Stimulated activated CD4-positive, alpha-beta T cell treated with anti-CD3 and anti-CD28 coated beads, Interleukin-1b, Interleukin-23, amount 100 ng/mL, for 48 hours (primary cell): ENCODE measurements at regions not wholly inside any gene's neighbourhood (a gene's known extent, or its start where the extent isn't known, plus 50 kb on each side); places are given as distances from the start of the nearest gene placed in this dataset.

Experiments used
- DNase-seq: peaks from one replicate; pipeline ENCODE4 v3.0.0-alpha.2; 2020

DNA sequence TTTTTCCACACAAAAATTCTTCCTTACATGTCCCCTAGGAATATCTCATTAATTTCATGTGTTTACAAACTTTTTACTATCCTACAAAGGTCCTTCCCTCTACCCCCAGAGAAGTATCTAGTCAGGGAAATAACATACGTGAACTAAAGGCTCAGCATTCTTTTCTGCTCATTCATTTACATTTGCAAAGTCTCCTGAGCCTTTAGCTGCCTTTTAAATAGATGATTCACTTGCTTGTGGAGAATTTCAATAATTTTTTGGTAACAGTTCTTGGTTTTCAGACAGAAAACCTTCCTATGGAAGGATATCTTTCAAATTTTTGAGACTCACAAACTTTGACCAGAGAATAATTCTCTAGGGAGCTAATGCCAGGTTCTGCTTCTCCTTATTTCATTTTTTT lies 81.5 kb upstream of the RMDN2 start:
- no peak for DNase-seq

DNA sequence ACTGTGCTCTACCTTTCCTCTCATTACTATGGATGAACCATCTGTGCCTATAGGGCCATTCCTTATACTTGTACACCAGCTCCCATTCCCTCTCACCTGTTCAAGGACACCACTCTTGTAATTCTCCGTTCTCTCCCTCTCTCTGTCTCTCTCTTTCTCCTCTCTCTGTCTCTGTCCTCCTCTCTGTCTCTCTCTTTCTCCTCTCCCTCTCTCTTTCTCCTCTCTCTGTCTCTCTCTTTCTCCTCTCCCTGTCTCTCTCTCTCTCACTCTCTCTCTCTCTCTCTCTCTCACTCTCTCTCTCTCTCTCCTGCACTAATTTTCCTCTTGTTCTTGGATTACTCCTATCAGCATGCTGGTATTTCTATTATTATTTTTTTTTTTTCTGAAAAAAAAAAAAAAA lies 78.9 kb upstream of the RMDN2 start:
- DNase-seq: no peak

DNA sequence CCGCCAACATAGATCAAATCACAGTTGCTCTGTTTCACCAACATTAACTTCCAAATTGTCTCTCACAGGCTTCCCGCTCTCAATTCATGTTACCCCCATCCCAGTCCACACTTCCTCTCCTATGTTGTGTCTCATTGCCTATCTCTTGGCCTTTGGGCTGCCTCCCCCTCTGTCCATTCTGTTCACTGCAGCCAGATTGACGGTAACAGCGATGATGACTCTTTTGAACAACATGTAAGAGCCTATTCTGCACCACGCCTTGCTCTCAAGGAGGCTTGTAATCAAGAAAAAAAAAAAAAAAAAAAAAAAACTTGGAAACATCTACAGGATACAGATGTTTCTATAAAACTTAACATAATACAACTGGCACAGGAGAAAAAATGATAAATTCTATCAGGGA lies 77.3 kb upstream of the RMDN2 start:
- no peak for DNase-seq

DNA sequence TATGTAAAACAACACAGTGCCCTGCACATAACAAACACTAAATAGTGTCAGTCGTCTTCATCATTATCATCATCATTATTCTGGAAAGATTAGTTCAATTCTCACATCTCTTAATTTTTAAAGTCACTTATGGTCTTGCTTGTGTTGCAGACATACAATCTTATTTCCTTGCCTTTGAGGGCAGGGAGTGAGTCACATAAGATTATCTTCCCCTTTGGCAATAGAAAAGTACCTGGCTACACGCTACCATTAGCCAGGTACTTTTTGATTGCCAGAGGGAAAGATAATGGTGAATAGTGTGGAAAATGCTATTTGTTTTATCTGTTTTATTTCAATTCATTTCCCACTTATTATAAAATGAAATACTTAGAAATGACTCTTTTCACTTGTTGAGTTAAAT lies 76.6 kb upstream of the RMDN2 start:
- no peak for DNase-seq

DNA sequence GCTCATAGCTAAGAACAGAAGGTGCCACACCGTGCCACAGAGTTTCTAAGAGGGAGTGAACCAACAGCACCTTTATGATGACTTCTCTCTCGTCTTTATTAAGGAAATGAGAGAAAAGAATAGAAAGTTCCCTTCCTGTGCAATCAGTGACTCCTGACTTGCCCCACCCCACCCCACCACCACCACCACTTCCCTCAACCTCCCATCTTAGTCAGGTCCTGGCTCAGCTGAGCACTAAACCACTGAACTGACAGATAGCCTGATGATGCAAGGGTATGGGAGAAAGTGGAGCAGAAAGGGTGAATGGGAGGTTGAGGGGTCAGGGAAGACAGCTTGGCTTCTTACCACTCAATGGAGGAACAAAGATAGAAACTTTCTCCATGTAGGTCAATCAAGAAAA lies 75.2 kb upstream of the RMDN2 start:
- peak; percentile 25 for DNase-seq

DNA sequence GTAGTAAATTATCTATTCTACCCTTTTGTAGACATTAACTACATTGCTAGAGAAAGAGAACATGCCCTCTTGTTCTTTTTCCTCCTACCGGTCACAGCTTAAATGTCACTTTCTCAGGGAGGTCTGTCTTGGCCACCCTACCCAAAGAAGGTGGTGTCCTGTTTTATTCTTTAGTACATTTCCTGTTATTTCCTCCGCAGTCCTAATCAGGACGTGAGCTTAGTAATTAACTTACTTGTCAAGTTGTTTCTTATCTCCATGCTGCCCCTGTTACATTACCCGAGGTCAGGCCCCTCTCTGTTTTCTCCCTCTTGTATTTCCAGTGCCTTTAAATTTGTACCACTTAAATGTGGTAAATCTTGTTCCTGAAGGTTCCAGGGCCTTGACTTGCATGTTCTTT lies 73.7 kb upstream of the RMDN2 start:
- no peak for DNase-seq

DNA sequence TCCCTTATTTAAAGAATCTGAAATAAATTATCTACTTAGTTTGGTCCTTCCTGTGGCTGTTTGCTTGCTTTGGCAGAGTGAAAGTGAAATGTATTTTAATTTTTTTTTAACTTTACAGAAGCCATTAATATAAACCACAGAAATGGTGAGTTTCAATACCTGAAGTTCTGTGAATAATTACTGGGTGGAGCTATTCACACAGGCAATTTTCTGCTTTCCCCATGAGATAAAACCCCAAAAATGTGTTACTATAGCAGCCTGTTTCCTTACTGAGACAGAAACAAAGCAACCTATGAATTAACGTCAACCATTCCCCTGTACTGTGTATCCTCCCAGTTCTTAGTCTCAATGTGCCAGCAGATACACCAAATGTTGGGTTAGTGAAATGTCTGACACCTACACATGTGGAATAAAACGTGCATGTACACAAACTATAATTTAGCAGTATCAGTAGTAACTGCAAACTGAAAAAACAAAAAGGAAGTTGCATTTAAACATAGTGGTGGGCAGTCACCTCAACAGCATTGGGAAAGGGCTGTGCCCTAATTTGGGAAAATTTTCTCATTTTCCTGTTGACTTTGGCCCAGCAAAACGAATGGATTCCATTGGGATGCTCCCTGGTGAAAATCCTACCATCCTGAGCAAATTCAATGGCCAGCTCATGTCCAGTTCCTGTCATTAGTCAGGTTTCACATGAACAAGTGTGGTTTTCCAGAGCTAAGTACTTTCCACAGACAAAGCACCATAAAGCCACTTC lies 73.1 kb upstream of the RMDN2 start:
- no peak for DNase-seq

DNA sequence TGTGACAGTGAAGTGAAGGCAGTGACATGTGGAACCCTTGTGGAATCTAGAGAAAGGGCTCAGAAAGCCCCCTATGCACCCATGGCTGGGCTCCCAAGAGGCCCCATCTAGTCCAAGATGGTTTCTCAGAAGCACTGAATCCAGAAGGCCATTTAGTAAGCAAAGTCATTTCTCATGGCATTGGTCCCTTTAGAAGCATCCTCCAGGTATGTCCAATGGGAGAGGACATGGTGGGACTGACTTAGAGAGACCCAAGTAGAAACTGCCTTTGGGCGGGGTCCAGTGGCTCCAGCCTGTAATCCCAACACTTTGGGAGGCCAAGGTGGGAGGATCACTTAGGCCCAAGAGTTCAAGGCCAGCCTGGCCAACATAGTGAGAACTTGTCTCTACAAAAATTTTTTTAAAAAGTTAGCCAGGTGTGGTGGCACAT lies 72.5 kb upstream of the RMDN2 start:
- no peak for DNase-seq

DNA sequence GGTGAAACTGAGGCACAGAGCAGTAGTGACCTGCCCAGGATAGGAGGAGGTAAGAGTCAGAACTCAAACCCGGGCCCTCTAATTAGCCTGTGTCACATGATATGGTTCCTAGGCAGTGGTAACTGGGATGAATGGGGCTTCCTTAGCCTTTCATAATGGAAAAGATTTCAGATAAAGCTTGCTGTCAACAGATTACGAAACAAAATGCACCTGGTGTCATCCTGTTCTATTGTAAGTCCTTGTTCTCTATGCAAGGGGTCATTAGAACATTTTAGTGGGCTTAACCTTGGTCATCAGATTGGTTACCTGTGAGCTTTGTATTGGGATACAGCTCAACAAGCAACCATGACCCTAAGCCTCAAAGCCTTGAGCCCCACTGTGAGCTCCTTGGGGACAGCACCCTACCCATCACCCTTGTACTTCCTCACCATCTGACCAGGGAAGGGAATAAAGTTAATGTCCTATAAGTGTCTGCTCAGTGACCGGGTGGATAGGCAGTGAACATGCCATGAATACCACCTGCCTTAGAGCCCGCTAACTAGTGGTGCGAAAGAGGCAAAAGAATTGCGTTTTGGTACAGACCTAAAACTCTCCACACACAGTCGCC lies 70.3 kb upstream of the RMDN2 start:
- DNase-seq: no peak

DNA sequence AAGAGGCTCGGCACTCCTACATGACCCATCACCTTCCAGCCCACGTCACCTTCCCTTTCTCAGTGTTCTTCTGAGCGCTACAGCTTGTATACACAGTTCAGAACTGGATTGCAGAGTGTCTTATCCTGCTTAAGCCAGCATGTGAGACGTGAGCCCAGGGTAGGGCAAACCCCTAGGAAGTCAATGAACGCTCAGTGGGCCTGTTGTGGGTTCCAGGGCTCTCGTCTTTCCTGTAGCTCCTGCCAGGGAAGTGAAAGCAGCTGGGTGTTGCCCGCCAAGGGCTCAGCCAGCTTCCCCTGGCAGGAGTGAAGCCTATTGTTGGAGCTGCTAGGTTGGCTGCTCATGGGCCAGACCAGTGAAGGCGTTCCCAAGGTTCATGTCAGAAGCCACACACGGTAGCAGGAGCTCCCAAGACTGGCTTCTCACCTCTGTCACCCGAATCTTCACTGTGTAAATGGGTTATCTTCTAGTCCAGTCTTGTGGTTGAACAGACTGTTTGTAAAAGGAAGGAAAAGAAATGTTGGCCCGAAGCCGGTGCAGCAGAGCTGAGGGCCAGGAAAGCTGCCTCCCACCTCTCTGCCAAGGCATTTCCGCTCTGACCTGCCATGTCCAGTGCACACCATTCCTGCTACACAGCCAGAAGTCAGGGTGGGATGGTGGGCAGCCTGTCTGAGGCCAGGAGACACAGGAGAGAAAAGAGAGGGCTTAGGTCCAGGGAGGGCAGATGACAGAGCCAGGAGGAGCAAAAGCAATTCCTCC lies 69.6 kb upstream of the RMDN2 start:
- no peak for DNase-seq

DNA sequence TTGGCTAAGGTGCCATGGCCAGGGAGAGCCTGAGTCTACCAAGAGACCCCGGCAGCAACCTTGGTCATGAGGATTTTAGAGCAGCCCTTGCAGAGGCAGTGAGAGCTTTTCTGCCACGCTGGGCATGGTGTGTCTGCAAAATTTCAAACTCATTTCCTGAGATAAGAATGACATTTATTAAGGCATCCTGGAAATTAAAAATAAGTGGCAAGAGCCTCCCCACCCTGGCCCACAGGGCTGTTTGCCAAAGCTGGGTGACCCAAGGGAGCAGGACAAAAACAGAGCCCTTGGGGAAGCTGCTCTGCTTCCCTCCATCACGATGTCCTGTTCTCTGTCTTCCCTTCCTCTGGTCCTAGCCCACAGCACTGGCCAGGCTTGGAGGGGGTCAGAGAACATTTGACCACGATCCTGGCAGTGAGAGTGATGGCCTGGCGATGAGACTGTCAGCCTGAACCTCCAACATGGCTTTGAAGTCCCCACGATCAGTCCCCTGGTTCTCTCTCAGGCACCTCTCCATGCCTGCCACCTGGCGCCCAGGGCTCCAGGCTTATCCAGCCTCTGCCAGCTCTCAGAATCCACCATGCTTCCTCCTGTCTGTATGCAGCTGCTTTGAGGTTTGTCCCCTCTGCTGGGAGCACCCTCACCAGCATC lies 68.9 kb upstream of the RMDN2 start:
- DNase-seq: no peak

DNA sequence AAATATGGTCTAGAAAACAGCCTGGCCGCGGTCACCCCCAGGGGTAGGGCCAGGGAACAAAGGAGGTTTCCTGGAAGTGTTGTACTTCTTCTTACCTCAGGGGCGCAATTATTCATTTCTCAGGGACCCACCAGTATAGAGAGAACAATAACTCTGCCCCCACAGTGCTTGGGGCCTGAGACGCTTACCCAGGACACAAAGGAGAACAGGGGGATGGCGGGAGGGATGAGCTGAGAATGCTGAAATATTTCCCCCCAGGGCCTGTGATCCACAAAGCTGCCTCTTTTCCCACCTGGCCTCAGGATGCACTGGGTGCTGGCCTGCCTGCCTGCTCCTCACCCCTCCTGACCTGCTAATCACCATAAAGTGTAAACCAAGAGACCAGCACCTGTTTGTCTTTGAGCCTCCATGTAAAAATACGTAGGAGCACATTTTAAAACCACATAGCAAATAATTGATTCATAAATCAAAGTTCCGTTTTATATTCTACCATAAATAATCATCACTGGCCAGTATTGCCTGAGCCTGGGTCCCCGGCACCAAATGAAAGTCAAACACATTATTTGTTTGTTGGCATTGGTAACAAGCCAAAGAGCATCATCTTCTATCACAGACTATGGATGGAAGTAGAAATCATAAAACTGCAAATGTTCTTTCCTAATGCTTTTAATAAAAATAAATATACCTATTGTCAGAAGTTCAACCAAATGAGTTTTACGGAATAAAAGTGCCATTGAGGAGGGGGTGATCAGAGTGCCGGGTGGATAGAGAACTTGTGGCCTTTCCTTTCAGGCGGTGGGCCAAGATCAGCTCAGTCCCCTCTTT lies 67.3 kb upstream of the RMDN2 start:
- no peak for DNase-seq

DNA sequence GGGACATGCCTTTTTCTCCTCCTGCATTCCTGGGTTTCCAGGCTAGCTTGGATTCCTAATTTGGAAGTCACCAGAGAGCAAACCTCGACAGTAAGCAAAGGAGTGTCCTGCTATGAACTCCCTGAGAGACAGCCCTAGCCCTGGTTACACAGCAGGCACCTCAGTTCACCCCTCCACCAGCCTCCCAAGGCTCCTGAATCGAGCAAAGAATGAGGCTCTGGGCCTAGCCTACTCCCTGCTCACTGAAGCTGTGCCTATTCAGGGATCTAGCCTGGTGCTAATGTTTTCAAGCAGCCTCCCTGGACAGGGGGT lies 66.7 kb upstream of the RMDN2 start:
- DNase-seq: no peak

DNA sequence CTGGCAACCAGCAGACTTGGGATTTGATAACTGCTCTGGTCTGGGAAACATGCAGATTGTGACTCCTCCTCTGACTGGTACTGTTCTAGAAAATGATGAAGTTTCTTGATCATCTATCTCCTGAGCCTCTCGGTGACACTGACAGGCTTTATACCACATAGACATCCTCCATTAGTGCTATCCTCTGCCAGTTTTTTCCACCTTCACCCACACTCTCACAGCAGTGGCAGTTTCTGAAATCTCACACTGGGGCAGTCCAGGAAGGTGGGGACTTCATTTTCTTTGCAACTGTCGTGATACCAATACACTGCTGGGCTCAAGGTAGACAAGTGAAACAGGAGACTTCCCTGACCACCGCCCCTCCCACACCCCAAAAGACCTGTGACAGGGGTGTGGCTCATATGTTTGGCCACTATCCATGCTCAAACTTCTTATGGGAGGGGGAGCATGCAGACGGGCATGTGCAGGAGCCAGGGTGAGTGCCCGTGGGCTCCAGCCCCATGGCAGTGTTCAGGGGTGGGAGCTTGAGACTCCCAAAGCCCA lies 66.3 kb upstream of the RMDN2 start:
- DNase-seq: no peak

DNA sequence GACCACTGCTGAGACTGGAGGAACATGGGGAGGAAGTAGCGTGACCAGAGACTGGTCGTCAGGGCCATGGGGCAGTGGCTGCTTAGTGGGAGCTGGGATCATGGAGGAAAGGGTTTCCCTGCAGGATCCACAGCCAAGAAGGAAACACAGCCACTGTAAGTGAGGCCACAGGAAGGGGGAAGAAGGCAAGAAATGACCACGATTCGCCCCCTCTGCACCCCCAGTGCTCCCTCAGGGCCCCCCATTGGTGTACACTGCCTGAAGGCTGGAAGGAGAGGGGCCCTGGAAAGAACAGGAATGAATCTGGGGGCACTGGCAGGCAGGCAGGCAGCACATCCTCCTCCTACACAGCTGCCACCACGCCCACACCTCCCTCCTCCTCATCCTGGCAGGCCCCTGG lies 62.5 kb upstream of the RMDN2 start:
- DNase-seq: no peak

DNA sequence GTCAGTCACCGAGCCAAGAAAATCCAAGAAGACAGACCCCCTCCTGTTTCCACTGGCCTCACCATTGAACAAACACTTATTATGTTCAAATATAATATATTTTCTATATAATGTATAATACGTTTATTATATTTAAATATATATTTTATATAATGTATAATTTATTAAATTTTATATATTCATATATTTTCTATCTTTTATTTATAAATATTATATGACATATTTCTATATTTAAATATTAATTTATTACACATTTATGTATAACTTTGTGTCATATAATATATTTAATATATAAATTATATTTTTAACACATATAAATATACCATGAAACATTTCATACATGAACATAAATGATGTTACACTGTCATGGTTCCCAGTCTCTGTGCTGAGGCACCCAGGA lies 60.9 kb upstream of the RMDN2 start:
- DNase-seq: no peak

DNA sequence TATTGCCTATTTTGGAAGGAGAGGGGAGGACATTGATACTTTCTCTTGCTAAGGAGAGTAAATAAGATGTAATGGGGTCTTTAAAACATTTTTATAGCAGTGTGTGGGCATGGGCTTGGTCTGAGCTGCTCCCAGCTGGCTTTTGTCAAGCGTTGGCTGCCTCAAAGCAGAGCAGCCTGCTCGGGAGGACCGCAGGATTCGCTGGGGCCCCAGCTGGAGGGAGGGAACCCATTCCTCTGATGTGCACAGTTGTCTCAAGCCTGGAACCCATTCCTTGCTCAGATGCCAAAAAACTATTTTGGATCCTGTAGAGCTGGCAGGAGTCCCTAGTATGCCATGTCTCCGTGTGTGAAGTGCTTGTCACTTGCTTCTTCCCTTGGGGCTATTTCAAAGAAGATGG lies 59.4 kb upstream of the RMDN2 start:
- DNase-seq: no peak

DNA sequence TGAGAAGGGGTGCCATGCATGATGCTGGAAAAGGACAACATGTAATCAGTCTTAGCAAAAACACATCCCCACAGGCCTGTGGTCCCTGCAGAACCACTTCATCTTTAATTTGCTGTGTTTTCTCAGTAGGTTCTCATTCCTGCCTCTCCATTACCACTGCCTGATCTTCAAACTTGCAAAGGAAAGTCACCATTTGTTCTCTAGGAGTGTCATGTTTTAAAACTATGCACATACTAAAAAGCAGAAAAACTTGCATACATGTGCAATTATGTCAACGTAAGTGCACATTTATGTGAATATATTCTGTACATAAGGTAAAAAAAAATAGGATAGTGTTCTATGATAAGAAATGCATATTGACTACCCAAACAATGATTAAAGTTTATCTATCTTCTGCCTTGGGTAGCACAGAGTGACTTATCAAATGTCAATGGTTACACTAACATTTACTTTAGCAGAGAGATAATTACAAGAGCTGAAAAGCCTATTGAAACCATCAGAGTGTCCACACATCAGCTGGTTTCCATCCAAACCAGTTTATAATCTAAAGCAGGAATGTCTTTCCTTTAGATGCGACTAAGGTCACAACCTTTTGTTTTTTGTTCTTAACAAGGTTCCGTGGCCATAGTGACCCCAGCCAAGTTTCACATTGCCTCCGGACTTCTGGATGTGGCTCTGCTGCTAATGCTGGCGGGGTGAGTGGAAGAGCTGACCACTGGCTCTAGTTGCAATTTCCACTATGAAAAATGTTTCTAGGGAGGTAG lies 58.7 kb upstream of the RMDN2 start:
- DNase-seq: no peak

DNA sequence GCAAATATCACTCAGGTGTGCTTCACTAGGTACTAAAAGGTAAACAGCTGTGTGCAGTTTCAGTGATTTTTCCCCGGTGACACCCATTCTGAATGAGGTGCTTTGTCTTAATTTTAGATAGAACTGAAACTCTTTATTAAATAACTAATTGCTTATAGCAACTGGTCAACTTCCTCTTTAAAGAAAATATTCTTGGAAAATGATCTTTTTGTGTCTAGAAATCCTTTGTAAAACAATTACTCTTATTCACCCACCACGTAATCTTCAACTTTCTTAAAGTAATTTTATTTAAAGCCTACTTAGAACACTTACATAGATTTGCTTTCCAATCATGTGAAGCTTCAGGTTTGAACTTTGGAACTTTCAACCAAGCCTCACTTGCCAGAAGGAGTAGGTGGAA lies 57.9 kb upstream of the RMDN2 start:
- no peak for DNase-seq

DNA sequence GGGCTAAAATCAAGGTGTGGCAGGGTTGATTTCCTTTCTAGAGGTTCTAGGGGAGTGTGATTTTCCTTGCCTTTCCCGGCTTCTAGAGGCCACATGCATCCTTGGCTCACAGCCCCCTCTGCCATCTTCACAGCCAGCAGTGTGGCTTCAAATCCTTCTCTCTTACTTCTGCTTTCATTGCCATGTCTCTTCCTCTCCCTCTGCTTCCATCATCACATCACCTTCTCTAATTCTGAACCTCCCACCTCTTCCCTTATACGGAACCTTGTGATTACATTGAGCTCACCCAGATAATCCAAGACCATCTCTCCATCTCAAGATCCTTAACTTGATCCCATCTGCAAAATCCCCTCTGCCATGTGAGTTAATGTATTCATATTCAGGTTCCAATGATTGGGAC lies 56.2 kb upstream of the RMDN2 start:
- no peak for DNase-seq

DNA sequence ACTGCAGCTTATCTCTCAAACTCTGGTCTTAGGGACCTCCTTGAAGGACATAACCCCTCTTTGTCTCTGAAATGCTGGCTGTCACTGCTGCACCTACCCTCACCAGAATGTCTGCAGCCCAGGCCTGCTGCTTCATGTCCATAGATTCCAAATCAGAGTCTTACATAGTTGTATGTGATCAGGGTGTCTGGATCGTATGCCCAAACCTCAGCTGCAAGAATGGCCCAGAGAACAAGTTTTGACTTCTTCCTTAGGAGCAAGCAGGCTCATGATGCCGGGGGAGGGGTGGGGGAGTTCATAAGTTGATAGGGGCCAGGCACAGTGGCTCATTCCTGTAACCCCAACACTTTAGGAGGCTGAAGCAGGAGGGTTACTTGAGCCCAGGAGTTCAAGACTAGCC lies 55.8 kb upstream of the RMDN2 start:
- DNase-seq: no peak

DNA sequence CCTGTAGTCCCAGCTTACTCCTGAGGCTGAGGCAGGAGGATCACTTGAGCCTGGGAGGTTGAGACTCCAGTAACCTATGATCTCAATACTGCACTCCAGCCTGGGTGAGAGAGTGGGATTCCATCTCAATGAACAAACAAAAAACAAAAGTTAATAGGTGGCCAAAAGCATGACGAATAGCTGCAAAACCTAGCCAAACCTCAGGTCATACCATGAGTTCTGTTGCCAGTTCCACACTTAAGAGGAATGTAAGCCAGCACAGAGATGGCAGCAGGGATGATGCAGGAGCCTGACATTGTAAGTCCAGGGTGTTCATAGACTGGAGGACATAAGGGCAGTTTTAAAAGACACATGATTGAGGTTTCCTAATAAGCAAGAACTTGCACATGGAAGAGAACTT lies 55.3 kb upstream of the RMDN2 start:
- DNase-seq: no peak
